ENCODE measurements at regions not wholly inside any gene's neighbourhood (a gene's known extent, or its start where the extent isn't known, plus 50 kb on each side); places are given as distances from the start of the nearest gene placed in this dataset.

- TF ChIP-seq, protein P1, sequence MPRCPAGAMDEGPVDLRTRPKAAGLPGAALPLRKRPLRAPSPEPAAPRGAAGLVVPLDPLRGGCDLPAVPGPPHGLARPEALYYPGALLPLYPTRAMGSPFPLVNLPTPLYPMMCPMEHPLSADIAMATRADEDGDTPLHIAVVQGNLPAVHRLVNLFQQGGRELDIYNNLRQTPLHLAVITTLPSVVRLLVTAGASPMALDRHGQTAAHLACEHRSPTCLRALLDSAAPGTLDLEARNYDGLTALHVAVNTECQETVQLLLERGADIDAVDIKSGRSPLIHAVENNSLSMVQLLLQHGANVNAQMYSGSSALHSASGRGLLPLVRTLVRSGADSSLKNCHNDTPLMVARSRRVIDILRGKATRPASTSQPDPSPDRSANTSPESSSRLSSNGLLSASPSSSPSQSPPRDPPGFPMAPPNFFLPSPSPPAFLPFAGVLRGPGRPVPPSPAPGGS (CRISPR knock-in tag; IDR thresholded peaks at IDR 0.05): no peak
- TF ChIP-seq ZNF441 (CRISPR knock-in tag; IDR thresholded peaks at IDR 0.05; ENCODE audit: borderline replicate concordance) (no peak), HNRNPLL (IDR thresholded peaks at IDR 0.05; ENCODE audit: low read depth, low read length, poor library complexity, severe bottlenecking) (no peak)
- TF ChIP-seq, protein P2, sequence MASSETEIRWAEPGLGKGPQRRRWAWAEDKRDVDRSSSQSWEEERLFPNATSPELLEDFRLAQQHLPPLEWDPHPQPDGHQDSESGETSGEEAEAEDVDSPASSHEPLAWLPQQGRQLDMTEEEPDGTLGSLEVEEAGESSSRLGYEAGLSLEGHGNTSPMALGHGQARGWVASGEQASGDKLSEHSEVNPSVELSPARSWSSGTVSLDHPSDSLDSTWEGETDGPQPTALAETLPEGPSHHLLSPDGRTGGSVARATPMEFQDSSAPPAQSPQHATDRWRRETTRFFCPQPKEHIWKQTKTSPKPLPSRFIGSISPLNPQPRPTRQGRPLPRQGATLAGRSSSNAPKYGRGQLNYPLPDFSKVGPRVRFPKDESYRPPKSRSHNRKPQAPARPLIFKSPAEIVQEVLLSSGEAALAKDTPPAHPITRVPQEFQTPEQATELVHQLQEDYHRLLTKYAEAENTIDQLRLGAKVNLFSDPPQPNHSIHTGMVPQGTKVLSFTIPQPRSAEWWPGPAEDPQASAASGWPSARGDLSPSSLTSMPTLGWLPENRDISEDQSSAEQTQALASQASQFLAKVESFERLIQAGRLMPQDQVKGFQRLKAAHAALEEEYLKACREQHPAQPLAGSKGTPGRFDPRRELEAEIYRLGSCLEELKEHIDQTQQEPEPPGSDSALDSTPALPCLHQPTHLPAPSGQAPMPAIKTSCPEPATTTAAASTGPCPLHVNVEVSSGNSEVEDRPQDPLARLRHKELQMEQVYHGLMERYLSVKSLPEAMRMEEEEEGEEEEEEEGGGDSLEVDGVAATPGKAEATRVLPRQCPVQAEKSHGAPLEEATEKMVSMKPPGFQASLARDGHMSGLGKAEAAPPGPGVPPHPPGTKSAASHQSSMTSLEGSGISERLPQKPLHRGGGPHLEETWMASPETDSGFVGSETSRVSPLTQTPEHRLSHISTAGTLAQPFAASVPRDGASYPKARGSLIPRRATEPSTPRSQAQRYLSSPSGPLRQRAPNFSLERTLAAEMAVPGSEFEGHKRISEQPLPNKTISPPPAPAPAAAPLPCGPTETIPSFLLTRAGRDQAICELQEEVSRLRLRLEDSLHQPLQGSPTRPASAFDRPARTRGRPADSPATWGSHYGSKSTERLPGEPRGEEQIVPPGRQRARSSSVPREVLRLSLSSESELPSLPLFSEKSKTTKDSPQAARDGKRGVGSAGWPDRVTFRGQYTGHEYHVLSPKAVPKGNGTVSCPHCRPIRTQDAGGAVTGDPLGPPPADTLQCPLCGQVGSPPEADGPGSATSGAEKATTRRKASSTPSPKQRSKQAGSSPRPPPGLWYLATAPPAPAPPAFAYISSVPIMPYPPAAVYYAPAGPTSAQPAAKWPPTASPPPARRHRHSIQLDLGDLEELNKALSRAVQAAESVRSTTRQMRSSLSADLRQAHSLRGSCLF (CRISPR knock-in tag; IDR thresholded peaks at IDR 0.05; ENCODE audit: borderline replicate concordance): no peak
These were observed 312.8 kb upstream of the JAG1 start (continued) for GRCh38 chr20:10986586-10986985.

- Histone ChIP-seq H3K9ac (ENCODE audit: insufficient read depth, low read depth, low read length) (no peak overlapping the region), H3K4me2 (ENCODE audit: low read depth, low read length) (no peak overlapping the region), H3K4me3 (replicated peaks in 1 of 3; ENCODE audit: insufficient read depth in 1 of 3, low read depth in 2 of 3, low read length in 3 of 3) (no peak overlapping the region), H3K27me3 (ENCODE audit: control insufficient read depth in 1 of 2, insufficient read depth in 2 of 2, low read length in 2 of 2) (no peaks in the 10 kb centered on the region), H3K36me3 (replicated peaks in 1 of 2; ENCODE audit: control insufficient read depth in 1 of 2, insufficient read depth in 2 of 2, low read length in 2 of 2) (no peaks in the 10 kb centered on the region), H3K27ac (ENCODE audit: extremely low read length, insufficient read depth, low read length) (no peak overlapping the region), H4K20me1 (ENCODE audit: insufficient read depth, low read length) (no peaks in the 10 kb centered on the region), H2AFZ (ENCODE audit: low read length) (no peak overlapping the region), H3K79me2 (ENCODE audit: insufficient read depth, low read length) (no peaks in the 10 kb centered on the region), H3K9me3 (ENCODE audit: low read length) (no peaks in the 10 kb centered on the region), H3K4me1 (ENCODE audit: insufficient read depth, low read length) (no peaks in the 10 kb centered on the region)
- TF ChIP-seq EZH2 (conservative IDR thresholded peaks at IDR 0.05; ENCODE audit: low read depth, low read length): no peak
- TF ChIP-seq, protein P3, sequence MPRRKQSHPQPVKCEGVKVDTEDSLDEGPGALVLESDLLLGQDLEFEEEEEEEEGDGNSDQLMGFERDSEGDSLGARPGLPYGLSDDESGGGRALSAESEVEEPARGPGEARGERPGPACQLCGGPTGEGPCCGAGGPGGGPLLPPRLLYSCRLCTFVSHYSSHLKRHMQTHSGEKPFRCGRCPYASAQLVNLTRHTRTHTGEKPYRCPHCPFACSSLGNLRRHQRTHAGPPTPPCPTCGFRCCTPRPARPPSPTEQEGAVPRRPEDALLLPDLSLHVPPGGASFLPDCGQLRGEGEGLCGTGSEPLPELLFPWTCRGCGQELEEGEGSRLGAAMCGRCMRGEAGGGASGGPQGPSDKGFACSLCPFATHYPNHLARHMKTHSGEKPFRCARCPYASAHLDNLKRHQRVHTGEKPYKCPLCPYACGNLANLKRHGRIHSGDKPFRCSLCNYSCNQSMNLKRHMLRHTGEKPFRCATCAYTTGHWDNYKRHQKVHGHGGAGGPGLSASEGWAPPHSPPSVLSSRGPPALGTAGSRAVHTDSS (CRISPR knock-in tag; conservative IDR thresholded peaks at IDR 0.05): no peak
- TF ChIP-seq TFDP1 (CRISPR knock-in tag; IDR thresholded peaks at IDR 0.05; ENCODE audit: borderline replicate concordance): no peak
- ChIA-PET CTCF (ENCODE audit: low intra/inter-chr PET ratio, low total read pairs) (no interaction called here), POLR2A (no interaction called here)
- WGBS (ENCODE audit: low lambda C conversion rate): 25% methylated on average over 5 of the region's 5 CpGs
- FAIRE-seq: no peak
- no peak for DNase-seq (ENCODE audit: low spot score)
- intact Hi-C loops (cut with micrococcal nuclease; ENCODE audit: unreplicated experiment) (loop anchor here (10.0 kb wide), 1 partner anchor 523 kb away; no protein-coding TSS in a partner anchor), in situ Hi-C loops (cut with HindIII; ENCODE audit: extremely low pct_ligation_motif_present, low pct_unique_long_range_greater_than_20kb) (no loop called here)
- no TSS peak for BruUV-seq (replicated peaks)
- no peak for ATAC-seq
These were observed 314.0 kb upstream of the JAG1 start for GRCh38 chr20:10987651-10988383.
